Lung microvascular endothelial cell (primary cell): ENCODE measurements at regions not wholly inside any gene's neighbourhood (a gene's known extent, or its start where the extent isn't known, plus 50 kb on each side); places are given as distances from the start of the nearest gene placed in this dataset.
A peak's percentile ranks its signal among the peaks of the same experiment; 100 is the strongest.

ENCODE experiments used
- DNase-seq, 2 donors: peaks; one replicate each; pipeline versions ENCODE4 v3.0.0 to v3.0.0-alpha.2; 2010; ENCODE audit warnings: low read depth in 2 of 2

DNA sequence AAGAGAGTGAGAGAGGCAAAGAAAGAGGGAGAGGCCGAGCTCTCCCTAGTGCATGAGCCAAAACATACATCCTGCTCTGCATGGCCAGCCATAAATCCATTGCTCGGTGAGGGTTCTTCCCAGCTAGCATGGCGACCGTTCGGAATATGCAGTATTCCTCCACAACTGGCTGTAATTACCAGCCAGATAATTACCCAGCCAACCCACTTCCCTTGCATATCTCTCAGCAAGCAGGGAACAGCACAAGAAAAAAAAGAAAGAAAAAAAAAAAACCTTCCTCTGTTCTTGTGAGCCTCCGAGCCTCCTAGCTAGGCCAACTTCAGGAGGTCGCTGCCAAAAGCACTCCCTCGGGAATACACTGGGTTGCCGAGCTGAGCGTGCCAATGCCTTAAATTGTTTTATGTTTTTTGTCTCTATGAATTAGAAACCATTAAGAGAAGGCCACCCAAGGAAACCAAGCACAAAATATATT is 567.9 kb downstream of the MED13L start:
- no peak for DNase-seq

DNA sequence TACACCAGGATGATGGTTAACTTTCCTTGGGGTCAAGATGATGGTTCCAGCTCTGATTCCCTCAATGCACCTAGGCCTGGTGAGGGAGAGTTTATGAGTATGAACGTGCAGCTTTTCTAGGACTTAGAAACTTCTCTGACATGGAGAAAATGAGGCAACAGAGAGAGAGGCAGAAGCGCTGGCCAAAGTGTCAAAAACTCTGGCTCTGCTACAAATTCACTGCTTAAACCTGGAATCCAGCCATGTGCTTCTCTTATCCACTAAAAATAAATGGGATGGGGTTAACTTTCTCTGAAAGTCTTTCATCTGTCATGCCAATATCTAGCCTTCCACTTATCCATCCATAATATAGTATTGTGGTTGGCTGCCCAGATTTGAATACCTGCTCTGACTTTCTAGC is 568.7 kb downstream of the MED13L start:
- no peak for DNase-seq

DNA sequence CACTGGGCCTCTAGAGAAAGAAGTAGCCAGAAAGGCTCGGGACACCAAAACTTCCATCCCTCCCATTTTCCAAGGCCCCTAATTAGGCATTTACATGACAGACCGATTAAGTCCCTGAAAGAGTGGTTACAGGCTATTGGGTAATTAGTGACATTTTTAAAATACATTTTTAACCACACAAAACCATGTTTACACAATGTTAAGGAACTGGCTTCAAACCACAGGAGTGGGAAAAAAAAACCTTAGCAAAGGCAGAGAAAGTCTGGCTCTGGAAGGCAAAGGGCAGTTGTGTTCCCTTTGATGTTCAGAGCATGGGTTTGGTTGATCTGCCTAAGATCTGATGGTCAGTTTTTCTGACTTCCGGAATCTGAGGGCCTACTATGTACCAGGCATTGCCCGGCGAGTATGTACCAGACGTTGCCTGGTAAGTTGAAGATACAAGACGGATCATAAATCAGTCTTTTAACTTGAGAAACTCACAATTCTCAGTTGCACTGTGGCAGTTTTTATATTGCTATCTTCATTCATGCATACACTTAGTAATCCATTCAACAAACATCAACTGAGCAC is 576.5 kb downstream of the MED13L start:
- DNase-seq: no peak

DNA sequence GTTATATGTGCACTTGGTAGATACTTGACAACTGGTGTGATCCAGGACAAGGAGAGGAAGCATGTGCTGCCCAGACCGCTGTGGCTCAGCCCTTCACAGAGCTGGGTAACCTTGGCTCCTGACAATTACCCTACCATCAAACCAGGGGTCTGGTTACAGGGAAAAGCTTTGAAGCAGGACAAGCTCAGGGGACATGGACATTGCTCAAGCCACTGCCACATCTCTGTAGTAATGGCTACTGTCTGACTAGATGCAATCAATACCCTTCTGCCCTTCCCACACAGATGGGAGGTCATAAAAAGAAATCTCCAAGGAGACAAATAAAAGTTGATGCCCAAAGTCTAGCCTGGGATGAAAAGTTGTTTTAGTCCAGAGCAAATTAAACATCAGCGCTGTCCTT is 577.4 kb downstream of the MED13L start:
- no peak for DNase-seq

DNA sequence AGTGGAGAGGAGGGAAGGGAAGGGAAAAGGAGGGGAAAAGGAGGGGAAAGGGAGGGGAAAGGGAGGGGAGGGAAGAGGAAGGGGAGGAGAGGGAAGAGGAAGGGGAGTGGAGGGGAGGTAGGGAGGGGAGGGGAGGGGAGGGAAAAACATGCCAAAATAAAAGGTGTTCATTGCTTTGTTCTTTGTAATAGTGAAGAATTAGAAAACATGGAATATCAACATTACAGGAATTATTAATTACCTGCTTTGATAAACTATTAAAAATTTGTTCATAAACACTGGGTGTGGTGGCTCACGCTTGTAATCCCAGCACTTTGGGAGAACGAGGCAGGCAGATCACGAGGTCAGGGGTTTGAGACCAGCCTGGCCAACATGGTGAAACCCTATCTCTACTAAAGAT is 579.2 kb downstream of the MED13L start:
- DNase-seq: no peak

DNA sequence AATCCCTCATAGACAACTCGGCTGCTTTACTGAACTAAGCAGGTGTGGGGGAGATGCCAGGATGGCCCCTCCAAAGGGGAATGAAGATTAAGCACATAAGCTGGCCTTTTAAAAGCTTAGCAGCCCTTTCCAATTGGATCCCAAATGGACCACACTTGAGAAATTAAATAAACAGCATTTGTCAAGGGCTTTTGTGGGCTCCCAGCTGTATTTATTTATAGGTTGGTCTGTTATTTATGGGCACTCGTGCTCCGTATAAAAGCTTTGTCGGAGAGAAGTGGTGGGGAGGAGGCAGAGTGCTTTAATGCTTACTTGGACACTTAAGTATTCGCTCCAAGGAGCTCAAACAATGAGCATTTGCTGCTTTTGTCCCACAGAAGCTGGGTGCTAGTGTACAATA is 580.2 kb downstream of the MED13L start:
- DNase-seq: no peak

DNA sequence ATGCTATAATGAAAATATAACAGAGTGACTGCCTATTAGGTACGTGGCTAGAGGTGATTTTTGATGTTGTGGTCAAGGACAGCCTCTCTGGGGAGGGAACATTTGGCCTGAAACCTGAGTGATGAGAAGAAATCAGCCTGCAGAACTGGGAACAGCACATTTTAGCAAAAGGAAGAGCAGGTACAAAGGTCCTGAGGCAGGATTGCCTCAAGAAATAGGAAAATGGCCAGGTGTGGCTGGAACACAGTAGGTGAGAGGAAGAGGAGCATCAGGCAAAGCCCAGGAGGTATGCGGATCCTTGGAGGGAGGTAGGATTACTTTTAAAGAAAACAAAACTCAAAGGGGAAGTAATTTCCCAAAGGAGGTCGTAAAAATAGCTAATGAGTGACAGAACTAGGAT is 582.9 kb downstream of the MED13L start:
- no peak for DNase-seq

DNA sequence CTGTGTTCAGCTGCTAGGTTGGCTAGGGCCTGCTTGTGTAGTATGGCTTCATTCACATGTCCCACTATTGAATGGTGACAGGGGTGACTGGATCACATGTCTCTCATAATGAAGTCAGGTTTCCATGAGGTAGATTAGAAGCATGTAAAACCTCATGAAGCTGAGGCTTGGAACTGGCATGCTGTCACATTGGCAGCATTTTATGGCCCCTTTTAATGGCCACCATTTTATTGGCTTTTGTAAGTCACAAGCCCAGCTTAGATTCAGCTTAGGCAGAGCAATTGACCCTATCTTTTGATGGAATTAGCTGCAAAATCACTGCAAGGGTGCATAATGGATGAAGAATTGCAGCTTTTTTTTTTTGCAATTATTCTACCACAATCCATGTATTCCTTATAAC is 583.5 kb downstream of the MED13L start:
- no peak for DNase-seq

DNA sequence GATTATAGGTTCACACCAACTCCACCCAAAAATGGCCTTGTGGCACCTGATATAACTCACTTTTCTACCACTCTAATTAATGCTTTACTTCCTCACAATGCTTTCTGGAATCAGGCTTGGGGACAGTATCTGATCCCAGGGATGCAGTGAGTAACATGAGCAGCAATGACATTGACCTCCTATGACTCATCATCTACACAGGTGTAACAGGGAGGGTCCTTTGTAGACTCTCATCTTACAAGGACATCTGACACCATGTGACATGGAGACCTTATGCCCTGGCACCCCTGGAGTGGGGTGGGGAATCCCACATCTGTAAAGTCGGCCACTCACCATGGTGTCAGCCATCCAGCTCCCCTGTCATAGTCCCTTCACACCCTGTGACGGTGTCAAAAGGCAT is 586.4 kb downstream of the MED13L start:
- no peak for DNase-seq

DNA sequence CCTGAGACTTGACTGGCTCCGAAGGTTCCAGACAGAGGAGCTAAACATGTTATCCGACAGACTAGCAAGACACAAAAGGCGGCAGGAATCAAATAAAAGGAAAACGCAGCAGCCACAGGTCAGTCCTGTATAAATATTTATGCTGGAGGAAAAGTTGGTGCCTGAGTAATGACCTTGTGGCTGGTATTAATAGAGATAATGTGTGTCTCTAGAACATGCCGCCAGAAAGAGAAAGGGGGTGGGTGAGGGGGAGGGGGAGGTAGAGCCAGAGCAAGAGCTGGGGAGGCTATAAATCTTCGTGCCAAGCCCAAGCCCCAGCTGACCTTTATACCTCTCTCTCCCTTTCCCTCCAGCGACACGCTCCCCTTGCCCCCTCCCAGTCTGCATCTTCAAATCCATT is 590.4 kb downstream of the MED13L start:
- DNase-seq: no peak

DNA sequence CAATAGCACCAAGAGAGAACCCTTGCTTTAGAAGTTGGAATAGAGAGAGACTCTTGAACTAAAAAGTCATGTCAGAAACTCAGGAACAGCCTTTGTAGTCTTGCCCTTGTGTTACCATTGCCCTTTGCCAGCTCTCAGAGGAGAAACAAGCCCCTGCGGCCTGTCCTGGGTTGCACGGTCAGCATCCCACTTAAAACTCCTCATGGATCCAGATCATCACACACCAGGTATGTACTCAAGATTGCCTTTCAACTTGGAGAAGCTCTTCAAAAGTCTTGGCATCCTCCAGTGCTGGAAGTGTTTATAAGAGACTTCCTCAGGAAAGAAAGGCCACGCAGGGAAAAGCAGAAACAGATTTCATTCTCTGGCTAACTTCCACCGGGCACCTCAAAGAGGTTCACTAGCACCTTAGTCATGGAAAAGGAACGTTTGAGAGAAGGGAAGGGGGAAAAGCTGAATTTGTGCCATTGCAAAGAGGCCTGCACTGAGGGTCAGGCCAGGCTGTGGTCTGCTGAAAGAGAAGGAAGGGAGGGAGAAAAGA is 594.2 kb downstream of the MED13L start:
- no peak for DNase-seq

DNA sequence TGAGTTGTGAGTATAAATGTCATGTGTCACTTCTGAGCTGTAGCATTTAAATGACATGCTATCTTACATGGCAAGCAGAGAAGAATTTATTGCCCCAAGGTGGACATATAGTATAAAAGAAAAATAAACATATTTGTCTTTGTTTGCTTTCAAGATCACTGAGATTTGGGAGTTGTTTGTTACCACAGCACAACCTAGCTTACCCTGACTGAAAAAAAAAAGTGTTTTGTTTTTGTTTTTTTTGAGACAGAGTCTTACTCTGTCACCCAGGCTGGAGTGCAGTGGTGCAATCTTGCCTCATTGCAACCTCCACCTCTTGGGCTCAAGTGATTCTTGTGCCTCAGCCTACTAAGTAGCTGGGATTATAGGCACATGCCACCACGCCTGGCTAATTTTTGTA is 596.5 kb downstream of the MED13L start:
- no peak for DNase-seq

DNA sequence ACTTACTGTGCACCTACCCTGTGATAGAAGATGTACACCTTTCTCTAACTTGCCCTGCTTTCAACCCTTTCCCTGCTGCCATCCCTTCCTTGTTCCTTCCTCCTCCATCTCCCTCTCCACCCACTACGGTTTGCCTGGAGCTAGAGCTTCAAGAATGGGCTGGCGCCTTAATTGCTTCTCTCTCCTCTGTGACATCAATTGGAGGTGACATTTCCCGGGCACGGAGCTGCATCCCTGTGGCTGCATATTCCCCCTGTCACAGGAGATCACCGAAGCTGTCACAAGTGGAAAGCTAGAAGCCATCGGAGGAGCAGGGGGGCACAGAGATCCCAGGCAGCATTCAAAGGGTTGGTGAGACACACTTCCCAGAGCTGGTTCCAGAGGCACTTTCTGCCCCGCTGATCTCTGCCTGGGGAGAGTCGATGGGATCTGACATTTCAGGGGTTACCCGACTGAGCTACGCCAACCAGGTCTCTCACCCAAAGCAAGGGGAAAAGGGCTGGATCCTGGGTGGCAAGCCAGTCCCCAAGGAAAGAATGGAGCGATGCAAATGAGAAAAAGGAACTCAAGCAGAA is 604.9 kb downstream of the MED13L start:
- DNase-seq: no peak

DNA sequence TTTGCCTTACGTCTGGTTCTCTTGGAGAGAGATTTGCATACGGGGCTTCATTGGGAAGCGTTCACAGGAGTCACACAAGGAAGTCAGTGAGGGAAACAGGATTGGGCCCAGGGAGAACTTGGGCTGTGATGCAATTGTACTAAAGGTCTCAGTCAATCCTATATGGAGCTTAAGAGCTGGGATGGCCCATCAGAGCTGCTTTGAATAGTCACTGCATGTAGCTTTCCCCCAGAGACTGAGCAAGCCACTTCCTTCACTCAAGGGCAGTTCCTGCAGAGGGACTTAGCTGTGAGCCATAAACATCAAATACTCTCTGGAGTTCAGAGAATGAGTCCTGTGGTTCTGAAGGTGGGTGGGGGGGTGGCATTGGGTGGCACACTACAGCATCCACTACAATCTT is 605.4 kb downstream of the MED13L start:
- no peak for DNase-seq

DNA sequence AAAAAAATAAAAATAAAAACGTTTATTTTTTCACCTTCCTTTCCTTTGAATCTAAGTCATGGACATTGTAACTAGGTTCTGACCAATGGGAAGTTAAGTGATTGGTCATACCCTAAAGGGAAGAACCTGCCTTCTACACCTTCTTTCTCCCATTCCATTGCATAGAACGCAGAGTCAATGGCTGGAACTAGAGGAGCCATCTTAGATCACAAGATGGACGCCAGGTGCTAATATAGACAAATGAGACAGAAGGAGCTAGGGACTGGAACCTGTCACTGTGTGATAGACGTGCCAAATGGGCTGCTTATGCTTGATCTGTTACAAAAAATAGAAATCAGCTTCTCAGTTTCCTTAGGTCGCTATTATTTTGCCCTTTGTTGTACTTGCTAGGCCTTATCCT is 606.6 kb downstream of the MED13L start:
- no peak for DNase-seq

DNA sequence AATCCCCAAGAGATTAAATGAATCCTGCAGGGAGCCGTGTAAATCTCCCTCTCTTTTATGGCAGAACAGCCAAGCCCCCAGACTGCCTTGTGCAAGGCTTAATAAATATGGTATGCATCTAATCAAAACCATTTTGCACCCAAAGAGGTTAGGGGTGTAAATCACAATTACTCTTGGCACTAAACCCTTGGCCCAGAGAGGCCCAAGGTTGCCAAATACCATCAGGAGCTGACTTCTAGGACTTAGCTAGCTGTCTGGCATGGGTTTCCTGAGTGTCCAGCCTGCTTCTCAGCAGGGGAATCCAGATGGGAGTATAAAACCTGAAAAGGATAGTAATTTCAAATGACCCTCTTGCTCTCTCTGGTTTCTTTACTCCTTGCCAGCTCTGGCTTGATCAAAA is 610.4 kb downstream of the MED13L start:
- no peak for DNase-seq

DNA sequence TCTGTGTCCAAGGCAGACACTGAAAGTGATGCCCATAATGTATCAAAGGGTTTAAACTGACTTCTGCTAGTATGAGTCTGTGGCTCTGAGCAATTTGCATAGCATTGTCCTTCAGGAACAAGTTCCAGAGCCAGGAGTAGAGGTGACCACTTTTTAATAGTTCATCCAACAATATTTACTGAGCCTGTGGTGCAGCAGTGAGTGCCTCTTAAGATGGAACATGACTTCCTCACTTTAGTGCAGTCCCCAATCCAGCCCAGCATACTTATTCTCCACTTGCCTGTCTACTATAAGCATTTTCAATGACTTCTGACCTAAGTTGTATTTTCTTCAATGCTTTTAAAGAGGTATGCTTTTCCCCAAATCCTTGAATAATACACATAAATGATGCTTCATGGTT is 611.3 kb downstream of the MED13L start:
- DNase-seq: no peak

DNA sequence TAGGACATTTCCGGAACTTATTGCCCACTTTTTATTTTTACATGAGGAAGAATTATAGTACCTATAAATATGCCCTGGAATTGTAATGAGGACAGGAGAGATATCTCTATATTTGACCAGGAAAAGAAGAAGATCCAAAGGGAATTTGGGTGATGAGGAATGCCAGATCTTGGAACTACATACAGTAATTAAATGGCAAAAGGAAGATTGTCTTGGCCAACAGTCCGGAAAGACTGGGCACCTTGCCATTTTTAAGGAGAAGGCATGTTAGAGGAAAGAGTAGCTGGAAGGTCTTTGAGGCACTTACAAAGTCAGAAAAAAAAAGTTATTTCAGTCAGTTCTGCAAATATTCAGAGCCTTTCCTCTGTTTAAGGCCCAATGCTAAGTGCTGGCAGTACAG is 616.4 kb downstream of the MED13L start:
- DNase-seq: peak in 1 of 2 donors; percentile 52

DNA sequence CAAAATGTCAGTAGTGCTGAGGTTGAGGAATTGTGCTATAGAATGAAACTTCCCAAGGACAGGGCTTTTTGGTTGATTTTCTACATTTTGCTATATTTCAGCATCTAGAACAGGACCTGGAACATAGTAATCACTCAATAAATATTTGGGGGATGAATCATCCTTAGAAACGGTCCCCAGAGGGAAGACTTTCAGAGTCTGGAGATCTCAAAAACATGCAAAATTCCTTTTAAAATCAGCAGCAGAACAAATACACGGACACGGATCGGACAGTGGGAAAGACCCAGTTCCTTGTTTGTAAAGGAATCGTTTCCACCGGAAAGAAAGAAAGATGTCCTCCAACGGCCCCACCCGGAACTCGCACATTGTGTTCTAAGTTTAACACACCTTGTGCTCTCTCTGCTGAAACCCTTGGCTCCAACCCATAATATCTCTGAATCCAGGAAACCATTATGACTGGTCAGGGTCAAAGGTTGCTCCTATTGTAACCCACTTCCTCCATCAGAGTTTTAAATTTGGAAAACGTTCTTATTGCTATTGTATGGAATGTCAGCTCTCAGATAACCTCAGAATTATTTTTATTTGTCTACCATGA is 617.2 kb downstream of the MED13L start:
- DNase-seq: peak; percentile 1 to 75

DNA sequence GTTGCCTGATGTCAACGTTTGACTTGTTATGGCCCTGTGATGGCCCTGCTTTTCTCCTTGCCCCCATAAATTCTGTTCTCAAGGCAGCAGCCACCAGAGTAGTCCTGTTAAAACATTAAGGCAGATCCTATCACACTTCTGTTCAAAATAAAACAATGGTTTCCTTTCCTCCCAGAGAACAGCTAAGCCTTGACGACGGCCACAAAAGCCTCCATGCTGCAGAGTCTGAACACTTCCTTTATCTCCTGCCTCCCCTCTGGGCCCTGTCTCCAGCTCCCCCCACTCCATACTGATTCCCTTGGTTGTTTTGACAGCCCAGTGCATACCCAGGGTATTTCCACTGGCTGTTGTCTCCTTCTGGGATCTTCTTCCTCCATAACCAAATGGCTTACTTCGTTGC is 618.1 kb downstream of the MED13L start:
- no peak for DNase-seq

DNA sequence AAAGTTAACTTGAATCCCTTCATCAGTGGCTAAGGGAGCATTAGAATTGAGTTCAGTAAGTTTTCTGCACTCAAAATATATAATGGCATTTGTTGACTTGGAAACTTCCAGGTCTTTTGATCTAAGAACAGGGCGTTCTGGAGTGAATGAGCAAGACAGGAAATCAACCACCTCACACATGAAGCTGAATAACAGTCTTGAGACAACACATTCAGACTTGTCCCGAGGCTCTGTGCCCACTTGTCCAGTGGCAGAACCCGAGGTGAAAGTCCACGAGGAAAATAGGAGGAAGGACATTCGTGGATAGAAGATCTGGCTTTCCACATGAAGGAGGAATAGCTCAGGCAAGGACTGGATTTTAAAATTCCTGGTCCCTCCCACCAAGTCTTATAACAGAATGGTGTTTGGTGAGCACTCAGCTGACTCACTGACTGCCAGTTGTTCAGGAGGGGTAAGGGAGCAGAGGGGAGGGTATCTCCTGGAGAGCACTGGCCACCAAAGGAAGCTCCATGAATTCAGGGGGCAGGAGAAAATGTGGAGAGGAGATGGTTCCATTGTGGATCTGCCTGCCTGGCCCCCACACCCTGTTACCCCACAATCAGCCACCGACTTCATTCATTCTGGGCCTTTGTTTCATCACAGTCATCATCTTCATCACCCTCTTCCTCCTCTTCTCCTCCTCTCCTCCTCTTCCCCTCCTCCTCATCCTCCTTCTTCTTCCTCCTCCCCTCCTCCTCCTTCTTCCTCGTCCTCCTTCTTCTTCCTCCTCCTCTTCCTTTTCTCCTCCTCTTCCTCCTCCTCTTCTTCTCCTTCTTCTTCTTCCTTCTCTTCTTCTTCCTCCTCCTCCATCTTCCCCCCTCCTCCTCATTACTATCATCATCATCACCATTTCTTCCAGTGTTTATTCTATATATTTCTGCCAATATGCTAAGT is 620.1 kb downstream of the MED13L start:
- peak in 1 of 2 donors; percentile 55 for DNase-seq

DNA sequence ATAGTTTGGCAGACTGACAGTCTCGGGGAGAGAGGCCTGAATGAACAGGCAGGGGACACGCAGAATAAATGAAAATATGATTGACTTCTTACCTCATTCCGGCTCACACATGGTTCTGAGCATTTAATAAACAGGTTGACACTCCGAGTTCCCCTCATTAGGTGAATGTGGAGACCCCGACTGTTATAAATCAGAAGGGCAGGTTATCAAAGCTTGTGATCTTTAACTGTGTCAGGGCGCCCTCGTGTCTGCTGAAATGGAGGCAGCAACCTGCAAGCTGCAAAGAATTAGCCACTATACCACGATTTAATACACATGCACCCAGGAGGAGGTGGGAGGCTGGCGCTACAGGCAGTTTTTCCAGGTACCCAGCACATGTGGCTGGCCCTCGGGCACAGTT is 627.5 kb downstream of the MED13L start:
- DNase-seq: no peak
